Mammary epithelial cell (primary cell): ENCODE measurements at regions not wholly inside any gene's neighbourhood (a gene's known extent, or its start where the extent isn't known, plus 50 kb on each side); places are given as distances from the start of the nearest gene placed in this dataset.

Experiments used
- EZH2 ChIP-seq: IDR thresholded peaks from 2 replicates; pipeline ENCODE4 v1.6.1; 2012; ENCODE audit warnings: low read length, inconsistent platforms, borderline replicate concordance
- TF ChIP-seq, protein P1 (sequence below), 2 donors: IDR thresholded peaks in 1 of 2; conservative IDR thresholded peaks in 1 of 2; 2 replicates each; pipeline ENCODE4 v1.5.1; 2011 to 2012; ENCODE audit warnings: inconsistent platforms in 2 of 2, low read length in 2 of 2, mild to moderate bottlenecking in 2 of 2, control low read depth in 1 of 2, low read depth in 1 of 2; ENCODE audit not compliant: insufficient read depth in 1 of 2; ENCODE audit errors: extremely low read depth in 1 of 2

DNA sequence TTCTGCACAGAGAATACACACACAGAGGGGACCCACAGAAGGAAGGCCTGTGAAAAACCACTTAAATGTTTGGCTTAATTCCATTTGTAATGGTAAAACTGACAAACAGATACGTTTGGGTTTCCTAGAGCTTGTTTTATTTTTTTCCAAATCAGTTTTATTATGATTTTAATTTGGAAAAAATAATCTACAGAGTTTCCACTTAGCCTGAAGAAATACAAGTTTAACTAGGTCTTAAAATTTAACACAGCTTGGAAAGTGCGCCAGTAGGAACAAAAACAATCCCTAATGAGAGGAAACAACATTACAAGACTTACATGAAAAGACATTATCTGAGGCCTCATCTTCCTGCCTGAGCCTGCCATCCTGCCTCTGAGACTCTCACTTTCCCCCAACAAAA lies 58.5 kb upstream of the CARD11 start:
- no peak for TF ChIP-seq EZH2
- TF ChIP-seq, protein P1, sequence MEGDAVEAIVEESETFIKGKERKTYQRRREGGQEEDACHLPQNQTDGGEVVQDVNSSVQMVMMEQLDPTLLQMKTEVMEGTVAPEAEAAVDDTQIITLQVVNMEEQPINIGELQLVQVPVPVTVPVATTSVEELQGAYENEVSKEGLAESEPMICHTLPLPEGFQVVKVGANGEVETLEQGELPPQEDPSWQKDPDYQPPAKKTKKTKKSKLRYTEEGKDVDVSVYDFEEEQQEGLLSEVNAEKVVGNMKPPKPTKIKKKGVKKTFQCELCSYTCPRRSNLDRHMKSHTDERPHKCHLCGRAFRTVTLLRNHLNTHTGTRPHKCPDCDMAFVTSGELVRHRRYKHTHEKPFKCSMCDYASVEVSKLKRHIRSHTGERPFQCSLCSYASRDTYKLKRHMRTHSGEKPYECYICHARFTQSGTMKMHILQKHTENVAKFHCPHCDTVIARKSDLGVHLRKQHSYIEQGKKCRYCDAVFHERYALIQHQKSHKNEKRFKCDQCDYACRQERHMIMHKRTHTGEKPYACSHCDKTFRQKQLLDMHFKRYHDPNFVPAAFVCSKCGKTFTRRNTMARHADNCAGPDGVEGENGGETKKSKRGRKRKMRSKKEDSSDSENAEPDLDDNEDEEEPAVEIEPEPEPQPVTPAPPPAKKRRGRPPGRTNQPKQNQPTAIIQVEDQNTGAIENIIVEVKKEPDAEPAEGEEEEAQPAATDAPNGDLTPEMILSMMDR (conservative IDR thresholded peaks at IDR 0.05 in 1 of 2, IDR thresholded peaks at IDR 0.05 in 1 of 2; ENCODE audit: extremely low read depth in 1 of 2, insufficient read depth in 1 of 2, low read depth in 1 of 2, low read length in 2 of 2) = no peak
